ENCODE measurements at regions not wholly inside any gene's neighbourhood (a gene's known extent, or its start where the extent isn't known, plus 50 kb on each side); places are given as distances from the start of the nearest gene placed in this dataset.

DNA sequence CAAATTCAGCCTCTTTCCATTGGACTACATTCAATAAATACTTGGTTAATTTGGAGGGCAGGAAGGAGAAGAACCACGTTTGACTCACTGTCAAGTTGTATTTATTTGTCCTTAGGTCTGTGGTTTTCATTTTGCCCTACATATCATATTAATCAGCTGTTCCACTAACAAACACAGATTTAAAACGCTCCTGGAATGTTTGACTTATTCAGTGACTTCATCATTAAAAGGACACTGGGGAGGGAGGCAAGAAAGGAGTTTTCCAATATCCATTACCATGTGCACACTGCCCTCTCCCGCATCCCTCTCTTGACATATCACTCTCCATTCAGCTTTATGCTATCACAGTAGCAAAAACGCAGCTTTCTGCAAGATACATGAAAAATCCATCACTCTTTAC, 98.2 kb upstream of the C1orf87 start:
- no peaks in the 10 kb centered on the region for H3K79me2 ChIP-seq (ENCODE audit: control insufficient read depth in 1 of 2, insufficient read depth in 2 of 2, low read length in 2 of 2)
- FAIRE-seq (no peak), DNase-seq (ENCODE audit: low read depth in 1 of 2, low spot score in 2 of 2) (no peak)
- no peak overlapping the region for H2BK5ac ChIP-seq (ENCODE audit: low read depth, low read length)
- 84% methylated on average over 4 of the region's 4 CpGs; no CpG with 5 or more reads in 1 of the 2 experiments for WGBS, 2 experiments (ENCODE audit: extremely low coverage in 1 of 2, insufficient coverage in 1 of 2, insufficient read length in 1 of 2, insufficient replicate concordance in 2 of 2, low coverage in 1 of 2, low lambda C conversion rate in 2 of 2, missing lambda C conversion rate in 1 of 2)
- ChIA-PET POLR2A (ENCODE audit: partially characterized antibody) (no interaction called here), CTCF (ENCODE audit: partially characterized antibody) (interaction anchor here (0.9 to 2.6 kb wide), 4 partner anchors 11 to 201 kb away, joined by 3 to 15 read pairs (median 4); no protein-coding TSS in a partner anchor)
- H3K23me2 ChIP-seq (ENCODE audit: low read depth, low read length) = no peaks in the 10 kb centered on the region
- no peaks in the 10 kb centered on the region for H3K27me3 ChIP-seq (replicated peaks in 1 of 4; ENCODE audit: control insufficient read depth in 3 of 4, extremely low read depth in 1 of 4, insufficient read depth in 3 of 4, low read length in 3 of 4)
- no peaks in the 10 kb centered on the region for H3K9me3 ChIP-seq (ENCODE audit: insufficient read depth in 2 of 2, low read depth in 1 of 2, low read length in 1 of 2)
- H2BK120ac ChIP-seq (replicated peaks; ENCODE audit: low read depth, low read length) = no peak overlapping the region
- no peak overlapping the region for H2AFZ ChIP-seq (ENCODE audit: low read length)
- no peak overlapping the region for H2AK5ac ChIP-seq (ENCODE audit: low read depth, low read length)
- H4K5ac ChIP-seq (ENCODE audit: insufficient read length, low read depth, low read length) = no peak overlapping the region
- H3K18ac ChIP-seq (ENCODE audit: extremely low read depth, low read length) = no peak overlapping the region
- no peaks in the 10 kb centered on the region for H3K79me1 ChIP-seq (ENCODE audit: low read depth, low read length)
- H3K56ac ChIP-seq (replicated peaks; ENCODE audit: insufficient read length, low read depth, low read length) = no peak overlapping the region
- H3K4me3 ChIP-seq (ENCODE audit: extremely low read depth in 1 of 4, insufficient read depth in 2 of 4, low read depth in 3 of 4, low read length in 4 of 4) = no peak overlapping the region
- H4K8ac ChIP-seq (ENCODE audit: extremely low read depth, insufficient read depth, low read length) = no peak overlapping the region
- H3K9ac ChIP-seq (replicated peaks in 1 of 4; ENCODE audit: extremely low read depth in 1 of 4, low read depth in 3 of 4, low read length in 3 of 4) = no peak overlapping the region
- H2BK15ac ChIP-seq (ENCODE audit: low read length) = no peak overlapping the region
- H3K14ac ChIP-seq (ENCODE audit: insufficient read length) = no peak overlapping the region
- H3K4me2 ChIP-seq (ENCODE audit: insufficient read depth in 1 of 2, low read depth in 2 of 2, low read length in 2 of 2) = no peak overlapping the region
- no peaks in the 10 kb centered on the region for H3K36me3 ChIP-seq (ENCODE audit: control insufficient read depth in 2 of 4, insufficient read depth in 4 of 4, low read length in 3 of 4)
- no peak overlapping the region for H4K91ac ChIP-seq (replicated peaks; ENCODE audit: insufficient read length, low read length)
- H3K4me1 ChIP-seq (replicated peaks in 1 of 4; ENCODE audit: control insufficient read depth in 3 of 4, insufficient read depth in 4 of 4, low read length in 3 of 4) = no peaks in the 10 kb centered on the region
- H4K20me1 ChIP-seq (replicated peaks in 1 of 2; ENCODE audit: control insufficient read depth in 1 of 2, insufficient read depth in 2 of 2, low read length in 2 of 2) = no peaks in the 10 kb centered on the region
- H3K23ac ChIP-seq (ENCODE audit: insufficient read length) = no peak overlapping the region
- H2BK12ac ChIP-seq (ENCODE audit: low read depth, low read length) = no peak overlapping the region
- H2BK20ac ChIP-seq (ENCODE audit: low read length) = no peak overlapping the region
- no peak overlapping the region for H3K27ac ChIP-seq (ENCODE audit: low read depth, low read length)
- H3K4ac ChIP-seq (replicated peaks; ENCODE audit: insufficient read length, low read depth, low read length) = no peak overlapping the region
- TF ChIP-seq CEBPB (IDR thresholded peaks at IDR 0.05; ENCODE audit: low read depth, low read length) (no peak), KDM1A (IDR thresholded peaks at IDR 0.05; ENCODE audit: borderline replicate concordance, low read length) (no peak), YY1 (IDR thresholded peaks at IDR 0.05; ENCODE audit: low read depth, low read length) (no peak), KDM5A (IDR thresholded peaks at IDR 0.05; ENCODE audit: low read length) (no peak), RAD21 (IDR thresholded peaks at IDR 0.05 in 1 of 2, conservative IDR thresholded peaks at IDR 0.05 in 1 of 2; ENCODE audit: low read depth in 2 of 2, low read length in 2 of 2) (no peak), BCL11A (IDR thresholded peaks at IDR 0.05; ENCODE audit: low read depth in 2 of 2, low read length in 2 of 2) (no peak), TCF12 (IDR thresholded peaks at IDR 0.05; ENCODE audit: low read depth, low read length) (no peak), NANOG (IDR thresholded peaks at IDR 0.05; ENCODE audit: insufficient read depth, low read depth, low read length, poor library complexity, severe bottlenecking) (no peak), BACH1 (IDR thresholded peaks at IDR 0.05; ENCODE audit: low read length) (no peak), SIRT6 (IDR thresholded peaks at IDR 0.05; ENCODE audit: low read length) (no peak), SIN3A (conservative IDR thresholded peaks at IDR 0.05 in 1 of 2, IDR thresholded peaks at IDR 0.05 in 1 of 2; ENCODE audit: low read depth in 1 of 2, low read length in 2 of 2) (no peak), SAP30 (IDR thresholded peaks at IDR 0.05; ENCODE audit: insufficient read depth, insufficient replicate concordance, low read length) (no peak)
- TF ChIP-seq, protein P1, sequence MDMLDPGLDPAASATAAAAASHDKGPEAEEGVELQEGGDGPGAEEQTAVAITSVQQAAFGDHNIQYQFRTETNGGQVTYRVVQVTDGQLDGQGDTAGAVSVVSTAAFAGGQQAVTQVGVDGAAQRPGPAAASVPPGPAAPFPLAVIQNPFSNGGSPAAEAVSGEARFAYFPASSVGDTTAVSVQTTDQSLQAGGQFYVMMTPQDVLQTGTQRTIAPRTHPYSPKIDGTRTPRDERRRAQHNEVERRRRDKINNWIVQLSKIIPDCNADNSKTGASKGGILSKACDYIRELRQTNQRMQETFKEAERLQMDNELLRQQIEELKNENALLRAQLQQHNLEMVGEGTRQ (IDR thresholded peaks at IDR 0.05; ENCODE audit: low read length) = no peak
